HUES6 (cell line): ENCODE measurements at regions not wholly inside any gene's neighbourhood (a gene's known extent, or its start where the extent isn't known, plus 50 kb on each side); places are given as distances from the start of the nearest gene placed in this dataset.
"Not testable (repeated sequence)": the region's sequence is repeated elsewhere in the genome, so short reads cannot be mapped to it uniquely, and the experiment has no call there.

Experiments
- H3K27ac ChIP-seq: 2 replicates; pipeline ENCODE4 v1.7.0; 2013; ENCODE audit warnings: low read depth, mild to moderate bottlenecking, low read length, inconsistent platforms
- H3K27me3 ChIP-seq: 2 replicates; pipeline ENCODE4 v1.6.1; 2013; ENCODE audit warnings: low read length; ENCODE audit not compliant: control insufficient read depth, insufficient read depth
- H3K36me3 ChIP-seq: 2 replicates; pipeline ENCODE4 v1.6.1; 2013; ENCODE audit warnings: low read length; ENCODE audit not compliant: control insufficient read depth, insufficient read depth
- H3K4me1 ChIP-seq: 2 replicates; pipeline ENCODE4 v1.6.1; 2013; ENCODE audit warnings: low read length; ENCODE audit not compliant: control insufficient read depth, insufficient read depth
- H3K4me3 ChIP-seq: 2 replicates; pipeline ENCODE4 v1.5.1; 2013; ENCODE audit warnings: low read depth, low read length
- H3K9ac ChIP-seq: one replicate; pipeline ENCODE4 v1.6.1; 2013; ENCODE audit warnings: mild to moderate bottlenecking, low read length
- H3K9me3 ChIP-seq: 2 replicates; pipeline ENCODE4 v1.6.1; 2013; ENCODE audit warnings: low read depth, low read length; ENCODE audit not compliant: control insufficient read depth, insufficient read depth

- H3K9ac ChIP-seq, H3K27ac ChIP-seq, H3K4me3 ChIP-seq, H3K4me1 ChIP-seq, H3K36me3 ChIP-seq, H3K27me3 ChIP-seq, H3K9me3 ChIP-seq: not testable (repeated sequence)
Measured at GRCh38 chr2:91498513-91499250, 2807.2 kb downstream of the RPIA start.

- not testable (repeated sequence) for H3K27me3 ChIP-seq, H3K9me3 ChIP-seq, H3K36me3 ChIP-seq, H3K4me3 ChIP-seq, H3K9ac ChIP-seq, H3K27ac ChIP-seq, H3K4me1 ChIP-seq
Measured at GRCh38 chr2:91499431-91500050, 2808.1 kb downstream of the RPIA start.

DNA sequence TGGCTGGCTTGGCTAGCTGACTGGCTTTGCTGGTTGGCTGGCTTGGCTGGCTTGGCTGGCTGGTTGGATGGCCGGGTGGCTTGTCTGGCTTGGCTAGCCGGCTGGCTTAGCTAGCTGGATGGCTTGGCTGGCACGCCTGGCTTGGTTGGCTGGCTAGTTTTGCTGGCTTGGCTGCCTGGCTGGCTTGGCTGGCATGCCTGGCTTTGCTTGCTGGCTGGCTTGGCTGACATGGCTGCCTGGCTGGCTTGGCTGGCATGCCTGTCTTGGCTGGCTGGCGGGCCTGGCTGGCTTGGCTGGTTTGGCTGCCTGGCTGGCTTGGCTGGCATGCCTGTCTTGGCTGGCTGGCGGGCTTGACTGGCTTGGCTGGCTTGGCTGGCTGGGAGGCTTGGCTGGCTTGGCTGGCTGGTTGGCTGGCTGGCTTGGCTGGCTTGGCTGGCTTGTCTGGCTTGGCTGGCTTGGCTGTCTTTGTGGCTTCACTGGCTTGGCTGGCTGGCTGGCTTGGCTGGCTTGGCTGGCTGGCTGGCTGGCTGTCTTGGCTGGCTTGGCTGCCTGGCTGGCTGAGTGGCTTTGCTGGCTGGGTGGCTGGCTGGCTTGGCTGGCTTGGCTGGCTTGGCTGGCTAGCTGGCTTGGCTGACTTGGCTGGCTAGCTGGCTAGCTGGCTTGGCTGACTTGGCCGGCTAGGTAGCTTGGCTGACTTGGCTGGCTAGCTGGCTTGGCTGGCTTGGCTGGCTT, 2808.9 kb downstream of the RPIA start:
- H3K4me1 ChIP-seq, H3K9ac ChIP-seq, H3K4me3 ChIP-seq, H3K27me3 ChIP-seq, H3K36me3 ChIP-seq, H3K27ac ChIP-seq, H3K9me3 ChIP-seq: not testable (repeated sequence)

- H3K36me3 ChIP-seq, H3K27ac ChIP-seq, H3K4me3 ChIP-seq, H3K4me1 ChIP-seq, H3K9me3 ChIP-seq, H3K27me3 ChIP-seq, H3K9ac ChIP-seq: not testable (repeated sequence)
Measured at GRCh38 chr2:91500978-91501310, 2809.5 kb downstream of the RPIA start.

DNA sequence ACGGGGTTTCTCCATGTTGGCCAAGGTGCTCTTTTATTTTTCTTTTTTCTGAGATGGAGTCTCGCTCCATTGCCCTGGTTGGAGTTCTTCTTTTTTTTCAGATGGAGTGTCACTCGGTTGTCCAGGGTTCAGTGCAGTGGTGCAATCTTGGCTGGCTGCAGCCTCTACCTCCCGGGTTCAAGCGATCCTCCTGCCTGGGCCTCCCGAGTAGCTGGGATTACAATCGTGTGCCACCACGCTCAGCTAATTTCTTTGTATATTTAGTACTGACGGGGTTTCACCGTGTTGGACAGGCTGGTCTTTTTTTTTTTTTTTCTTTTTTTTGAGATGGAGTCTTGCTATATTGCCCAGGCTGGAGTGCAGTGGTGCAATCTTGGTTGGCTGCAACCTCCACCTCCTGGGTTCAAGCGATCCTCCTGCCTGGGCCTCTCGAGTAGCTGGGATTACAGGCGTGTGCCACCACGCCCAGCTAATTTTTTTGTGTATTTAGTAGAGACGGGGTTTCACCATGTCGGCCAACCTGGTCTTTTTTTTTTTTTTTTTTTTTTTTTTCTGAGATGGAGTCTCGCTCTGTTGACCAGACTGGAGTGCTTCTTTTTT, 2810.1 kb downstream of the RPIA start:
- not testable (repeated sequence) for H3K36me3 ChIP-seq, H3K9ac ChIP-seq, H3K27ac ChIP-seq

GRCh38 chr2:91503572-91503958, 2812.1 kb downstream of the RPIA start:
- not testable (repeated sequence) for H3K27ac ChIP-seq, H3K9me3 ChIP-seq, H3K4me3 ChIP-seq, H3K9ac ChIP-seq, H3K36me3 ChIP-seq, H3K27me3 ChIP-seq, H3K4me1 ChIP-seq

More for the DNA sequence above, 2810.1 kb downstream of the RPIA start:
- not testable (repeated sequence) for H3K27me3 ChIP-seq, H3K9me3 ChIP-seq, H3K4me3 ChIP-seq, H3K4me1 ChIP-seq

GRCh38 chr2:91503959-91504741, 2812.7 kb downstream of the RPIA start:
- not testable (repeated sequence) for H3K4me1 ChIP-seq, H3K4me3 ChIP-seq, H3K27me3 ChIP-seq, H3K27ac ChIP-seq, H3K36me3 ChIP-seq, H3K9ac ChIP-seq, H3K9me3 ChIP-seq

- H3K4me3 ChIP-seq, H3K9ac ChIP-seq, H3K9me3 ChIP-seq, H3K27ac ChIP-seq, H3K4me1 ChIP-seq, H3K27me3 ChIP-seq, H3K36me3 ChIP-seq: not testable (repeated sequence)
Measured at GRCh38 chr2:91508816-91509215, 2817.3 kb downstream of the RPIA start.

DNA sequence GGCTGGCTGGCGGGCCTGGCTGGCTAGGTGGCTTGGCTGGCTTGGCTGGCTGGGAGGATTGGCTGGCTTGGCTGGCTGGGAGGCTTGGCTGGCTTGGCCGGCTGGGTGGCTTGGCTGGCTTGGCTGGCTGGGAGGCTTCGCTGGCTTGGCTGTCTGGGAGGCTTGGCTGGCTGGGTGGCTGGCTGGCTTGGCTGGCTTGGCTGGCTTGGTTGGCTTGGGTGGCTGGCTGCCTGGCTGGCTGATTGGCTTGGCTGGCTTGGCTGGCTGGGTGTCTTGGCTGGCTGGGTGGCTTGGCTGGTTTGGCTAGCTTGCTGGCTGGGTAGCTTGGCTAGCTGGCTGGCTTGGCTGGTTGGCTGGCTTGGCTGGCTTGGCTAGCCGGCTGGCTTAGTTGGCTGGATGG, 2817.8 kb downstream of the RPIA start:
- not testable (repeated sequence) for H3K27ac ChIP-seq, H3K27me3 ChIP-seq, H3K36me3 ChIP-seq, H3K9ac ChIP-seq, H3K9me3 ChIP-seq, H3K4me1 ChIP-seq, H3K4me3 ChIP-seq

DNA sequence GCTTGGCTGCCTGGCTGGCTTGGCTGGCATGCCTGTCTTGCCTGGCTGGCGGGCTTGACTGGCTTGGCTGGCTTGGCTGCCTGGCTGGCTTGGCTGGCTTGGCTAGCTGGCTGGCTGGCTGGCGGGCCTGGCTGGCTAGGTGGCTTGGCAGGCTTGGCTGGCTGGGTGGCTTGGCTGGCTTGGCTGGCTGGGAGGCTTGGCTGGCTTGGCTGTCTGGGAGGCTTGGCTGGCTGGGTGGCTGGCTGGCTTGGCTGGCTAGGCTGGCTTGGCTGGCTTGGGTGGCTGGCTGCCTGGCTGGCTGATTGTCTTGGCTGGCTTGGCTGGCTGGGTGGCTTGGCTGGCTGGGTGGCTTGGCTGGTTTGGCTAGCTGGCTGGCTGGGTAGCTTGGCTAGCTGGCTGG, 2819.7 kb downstream of the RPIA start:
- not testable (repeated sequence) for H3K4me3 ChIP-seq, H3K4me1 ChIP-seq, H3K27me3 ChIP-seq, H3K9ac ChIP-seq, H3K9me3 ChIP-seq, H3K36me3 ChIP-seq, H3K27ac ChIP-seq

DNA sequence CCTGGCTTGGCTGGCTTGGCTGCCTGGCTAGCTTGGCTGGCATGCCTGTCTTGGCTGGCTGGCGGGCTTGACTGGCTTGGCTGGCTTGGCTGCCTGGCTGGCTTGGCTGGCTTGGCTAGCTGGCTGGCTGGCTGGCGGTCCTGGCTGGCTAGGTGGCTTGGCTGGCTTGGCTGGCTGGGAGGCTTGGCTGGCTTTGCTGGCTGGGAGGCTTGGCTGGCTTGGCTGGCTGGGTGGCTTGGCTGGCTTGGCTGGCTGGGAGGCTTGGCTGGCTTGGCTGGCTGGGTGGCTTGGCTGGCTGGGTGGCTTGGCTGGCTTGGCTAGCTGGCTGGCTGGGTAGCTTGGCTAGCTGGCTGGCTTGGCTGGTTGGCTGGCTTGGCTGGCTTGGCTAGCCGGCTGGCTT, 2824.5 kb downstream of the RPIA start:
- not testable (repeated sequence) for H3K4me1 ChIP-seq, H3K36me3 ChIP-seq, H3K4me3 ChIP-seq, H3K9ac ChIP-seq, H3K27ac ChIP-seq, H3K9me3 ChIP-seq, H3K27me3 ChIP-seq
